Fibroblast of villous mesenchyme (primary cell): ENCODE measurements at regions not wholly inside any gene's neighbourhood (a gene's known extent, or its start where the extent isn't known, plus 50 kb on each side); places are given as distances from the start of the nearest gene placed in this dataset.

ENCODE experiments used
- DNase-seq: peaks from one replicate; pipeline ENCODE4 v3.0.0-alpha.2; 2010; ENCODE audit warnings: low read depth
- H3K4me3 ChIP-seq: 2 replicates; pipeline ENCODE4 v1.5.1; 2011; ENCODE audit warnings: low read depth, mild to moderate bottlenecking, low read length
- CTCF ChIP-seq: IDR thresholded peaks from 2 replicates; pipeline ENCODE4 v1.5.1; 2012; ENCODE audit warnings: low read depth, mild to moderate bottlenecking, low read length; ENCODE audit not compliant: insufficient read depth

- DNase-seq = no peak
- TF ChIP-seq CTCF = no peak
- H3K4me3 ChIP-seq = no peak overlapping the region
Observed at GRCh38 chr12:66768293-66768692, 89.4 kb upstream of the GRIP1 start.

- TF ChIP-seq CTCF = no peak
- no peak for DNase-seq
- no peak overlapping the region for H3K4me3 ChIP-seq
Observed at GRCh38 chr12:66774929-66775328, 96.1 kb upstream of the GRIP1 start.

- no peak for DNase-seq
- no peak overlapping the region for H3K4me3 ChIP-seq
- TF ChIP-seq CTCF = no peak
Observed at GRCh38 chr12:66775871-66776270, 97.0 kb upstream of the GRIP1 start.

GRCh38 chr12:66776974-66777373 is 98.1 kb upstream of the GRIP1 start:
- DNase-seq = no peak
- TF ChIP-seq CTCF = no peak
- no peak overlapping the region for H3K4me3 ChIP-seq

- no peak for DNase-seq
- no peak for TF ChIP-seq CTCF
- no peak overlapping the region for H3K4me3 ChIP-seq
Observed at GRCh38 chr12:66779466-66779865, 100.6 kb upstream of the GRIP1 start.

GRCh38 chr12:66786531-66787308 is 107.8 kb upstream of the GRIP1 start:
- TF ChIP-seq CTCF = no peak
- H3K4me3 ChIP-seq = no peak overlapping the region
- no peak for DNase-seq

GRCh38 chr12:66799551-66799950 is 120.7 kb upstream of the GRIP1 start:
- TF ChIP-seq CTCF = no peak
- H3K4me3 ChIP-seq = no peak overlapping the region
- DNase-seq = no peak
